Coronary artery (tissue), 2 donors: ENCODE measurements at regions not wholly inside any gene's neighbourhood (a gene's known extent, or its start where the extent isn't known, plus 50 kb on each side); places are given as distances from the start of the nearest gene placed in this dataset.

Experiments
- DNase-seq: peaks from one replicate; pipeline ENCODE4 v3.0.0-alpha.2; 2017; ENCODE audit warnings: low spot score
- H3K27ac ChIP-seq, 2 donors: fragments of 200-600 bp; sonication (generic); one replicate each; pipeline ENCODE4 v1.5.1; 2016 to 2019
- H3K4me3 ChIP-seq: fragments of 200-600 bp; sonication (generic); 2 replicates; pipeline ENCODE4 v1.5.1; 2016; ENCODE audit warnings: mild to moderate bottlenecking, moderate library complexity
- TF ChIP-seq, protein P1 (sequence below): fragments of 200-600 bp; sonication (generic); IDR thresholded peaks from one replicate; pipeline ENCODE4 v1.5.1; 2019; ENCODE audit warnings: antibody characterized with exemption

GRCh38 chr13:111562716-111563115, 242.3 kb downstream of the TEX29 start:
- Histone ChIP-seq H3K4me3 (no peak overlapping the region), H3K27ac (no peak overlapping the region)
- TF ChIP-seq, protein P1, sequence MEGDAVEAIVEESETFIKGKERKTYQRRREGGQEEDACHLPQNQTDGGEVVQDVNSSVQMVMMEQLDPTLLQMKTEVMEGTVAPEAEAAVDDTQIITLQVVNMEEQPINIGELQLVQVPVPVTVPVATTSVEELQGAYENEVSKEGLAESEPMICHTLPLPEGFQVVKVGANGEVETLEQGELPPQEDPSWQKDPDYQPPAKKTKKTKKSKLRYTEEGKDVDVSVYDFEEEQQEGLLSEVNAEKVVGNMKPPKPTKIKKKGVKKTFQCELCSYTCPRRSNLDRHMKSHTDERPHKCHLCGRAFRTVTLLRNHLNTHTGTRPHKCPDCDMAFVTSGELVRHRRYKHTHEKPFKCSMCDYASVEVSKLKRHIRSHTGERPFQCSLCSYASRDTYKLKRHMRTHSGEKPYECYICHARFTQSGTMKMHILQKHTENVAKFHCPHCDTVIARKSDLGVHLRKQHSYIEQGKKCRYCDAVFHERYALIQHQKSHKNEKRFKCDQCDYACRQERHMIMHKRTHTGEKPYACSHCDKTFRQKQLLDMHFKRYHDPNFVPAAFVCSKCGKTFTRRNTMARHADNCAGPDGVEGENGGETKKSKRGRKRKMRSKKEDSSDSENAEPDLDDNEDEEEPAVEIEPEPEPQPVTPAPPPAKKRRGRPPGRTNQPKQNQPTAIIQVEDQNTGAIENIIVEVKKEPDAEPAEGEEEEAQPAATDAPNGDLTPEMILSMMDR: no peak
- DNase-seq: no peak

DNA sequence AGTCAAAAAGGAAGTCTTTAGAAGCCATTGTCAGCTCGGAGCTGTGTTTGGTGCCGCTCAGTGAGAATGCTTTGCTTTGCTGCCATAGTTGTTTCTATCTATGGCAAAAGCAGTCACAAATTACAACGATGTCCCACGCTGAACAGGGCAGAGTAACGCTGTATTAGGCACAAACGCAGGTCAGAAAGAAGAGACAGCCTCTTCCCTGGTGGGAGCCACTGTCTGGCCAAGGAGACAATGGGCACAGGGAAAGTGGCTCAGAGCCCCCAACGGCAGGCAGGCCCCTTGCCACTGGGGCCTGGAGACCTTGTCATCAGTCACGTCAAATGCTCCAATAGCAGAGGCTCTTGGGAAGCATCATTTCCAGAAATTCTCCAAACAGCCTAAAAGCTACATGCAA, 244.2 kb downstream of the TEX29 start:
- no peak for DNase-seq
- H3K4me3 ChIP-seq: no peak overlapping the region
- TF ChIP-seq, protein P1: no peak
- no peak overlapping the region for H3K27ac ChIP-seq

DNA sequence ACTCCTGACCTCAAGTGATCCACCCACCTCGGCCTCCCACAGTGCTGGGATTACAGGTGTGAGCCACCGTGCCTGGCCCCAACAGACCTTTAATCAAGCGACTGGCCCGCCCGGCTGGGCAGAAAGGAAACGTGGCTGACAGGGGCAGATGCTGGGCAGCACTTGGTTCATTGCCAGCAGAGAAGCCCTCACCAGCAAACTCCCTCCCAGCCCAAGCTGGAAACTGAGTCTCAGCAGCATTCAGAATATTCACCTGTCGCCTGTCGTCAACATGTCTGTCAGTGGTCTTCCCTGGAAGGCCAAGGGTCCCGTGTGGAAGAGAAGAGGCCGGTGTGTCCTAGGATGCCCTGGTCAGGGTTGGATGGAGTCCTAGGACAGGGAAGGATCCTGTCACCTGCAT, 245.0 kb downstream of the TEX29 start:
- TF ChIP-seq, protein P1: no peak
- Histone ChIP-seq H3K27ac (no peak overlapping the region), H3K4me3 (no peak overlapping the region)
- DNase-seq: no peak

DNA sequence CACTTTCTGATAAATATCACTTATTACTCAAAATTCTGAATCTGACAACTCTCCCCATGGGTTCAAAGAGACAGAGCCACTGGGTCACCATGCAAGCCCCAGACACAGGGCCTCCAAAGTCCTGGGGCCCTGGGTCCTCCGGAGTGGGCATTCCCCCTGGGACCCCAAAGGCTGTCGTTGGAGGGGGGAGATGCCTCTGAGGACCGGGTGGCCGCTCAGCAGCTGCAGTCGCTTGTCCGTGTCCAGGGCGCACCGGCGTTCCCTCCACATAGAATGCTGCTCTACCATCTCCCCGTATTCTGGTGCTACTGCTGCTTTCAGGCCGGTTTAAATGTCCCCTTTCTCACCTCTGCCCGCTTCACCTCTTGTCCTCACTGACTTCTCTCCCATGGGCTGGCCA, 246.1 kb downstream of the TEX29 start:
- TF ChIP-seq, protein P1: no peak
- H3K27ac ChIP-seq: no peak overlapping the region
- H3K4me3 ChIP-seq: no peak overlapping the region
- DNase-seq: no peak

GRCh38 chr13:111567637-111568036, 247.2 kb downstream of the TEX29 start:
- H3K4me3 ChIP-seq: no peak overlapping the region
- TF ChIP-seq, protein P1: no peak
- DNase-seq: no peak
- H3K27ac ChIP-seq: no peak overlapping the region

GRCh38 chr13:111568290-111568689, 247.8 kb downstream of the TEX29 start:
- Histone ChIP-seq H3K27ac (no peak overlapping the region), H3K4me3 (no peak overlapping the region)
- no peak for DNase-seq
- TF ChIP-seq, protein P1: no peak

GRCh38 chr13:111570911-111571310, 250.5 kb downstream of the TEX29 start:
- H3K27ac ChIP-seq: no peak overlapping the region
- TF ChIP-seq, protein P1: no peak
- no peak for DNase-seq
- no peak overlapping the region for H3K4me3 ChIP-seq
